Retinal pigment epithelial cell (primary cell): ENCODE measurements at regions not wholly inside any gene's neighbourhood (a gene's known extent, or its start where the extent isn't known, plus 50 kb on each side); places are given as distances from the start of the nearest gene placed in this dataset.

ENCODE experiments used
- DNase-seq: peaks from one replicate; pipeline ENCODE4 v3.0.0-alpha.2; 2010; ENCODE audit warnings: low read depth
- H3K4me3 ChIP-seq: 2 replicates; pipeline ENCODE4 v1.5.1; 2011; ENCODE audit warnings: mild to moderate bottlenecking, low read length, control low read depth, moderate library complexity
- TF ChIP-seq, protein P1 (sequence below): conservative IDR thresholded peaks from 2 replicates; pipeline ENCODE4 v1.5.1; 2011; ENCODE audit warnings: low read depth, low read length, control low read depth, inconsistent platforms

DNA sequence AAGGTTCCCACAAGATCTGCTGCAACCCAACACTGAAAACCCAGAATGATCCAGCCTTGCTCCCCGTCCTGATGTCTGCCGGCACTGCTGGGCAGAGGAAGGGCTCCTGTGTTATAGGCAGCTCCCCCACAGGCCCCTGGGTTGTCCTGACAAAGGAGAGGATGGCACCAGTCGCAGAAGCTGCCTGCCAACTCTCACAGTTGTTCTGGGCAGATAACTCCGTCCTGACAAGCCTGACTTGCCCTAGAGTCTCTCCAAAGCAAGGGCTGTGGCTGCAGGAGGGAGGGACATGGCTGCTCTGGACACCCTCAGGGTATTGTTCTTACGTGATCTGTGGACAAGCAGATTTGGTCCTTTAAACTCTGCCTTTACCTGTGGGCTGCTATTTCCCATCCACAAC is 243.8 kb downstream of the CDH26 start:
- H3K4me3 ChIP-seq: no peak overlapping the region
- DNase-seq: no peak
- TF ChIP-seq, protein P1, sequence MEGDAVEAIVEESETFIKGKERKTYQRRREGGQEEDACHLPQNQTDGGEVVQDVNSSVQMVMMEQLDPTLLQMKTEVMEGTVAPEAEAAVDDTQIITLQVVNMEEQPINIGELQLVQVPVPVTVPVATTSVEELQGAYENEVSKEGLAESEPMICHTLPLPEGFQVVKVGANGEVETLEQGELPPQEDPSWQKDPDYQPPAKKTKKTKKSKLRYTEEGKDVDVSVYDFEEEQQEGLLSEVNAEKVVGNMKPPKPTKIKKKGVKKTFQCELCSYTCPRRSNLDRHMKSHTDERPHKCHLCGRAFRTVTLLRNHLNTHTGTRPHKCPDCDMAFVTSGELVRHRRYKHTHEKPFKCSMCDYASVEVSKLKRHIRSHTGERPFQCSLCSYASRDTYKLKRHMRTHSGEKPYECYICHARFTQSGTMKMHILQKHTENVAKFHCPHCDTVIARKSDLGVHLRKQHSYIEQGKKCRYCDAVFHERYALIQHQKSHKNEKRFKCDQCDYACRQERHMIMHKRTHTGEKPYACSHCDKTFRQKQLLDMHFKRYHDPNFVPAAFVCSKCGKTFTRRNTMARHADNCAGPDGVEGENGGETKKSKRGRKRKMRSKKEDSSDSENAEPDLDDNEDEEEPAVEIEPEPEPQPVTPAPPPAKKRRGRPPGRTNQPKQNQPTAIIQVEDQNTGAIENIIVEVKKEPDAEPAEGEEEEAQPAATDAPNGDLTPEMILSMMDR: no peak

DNA sequence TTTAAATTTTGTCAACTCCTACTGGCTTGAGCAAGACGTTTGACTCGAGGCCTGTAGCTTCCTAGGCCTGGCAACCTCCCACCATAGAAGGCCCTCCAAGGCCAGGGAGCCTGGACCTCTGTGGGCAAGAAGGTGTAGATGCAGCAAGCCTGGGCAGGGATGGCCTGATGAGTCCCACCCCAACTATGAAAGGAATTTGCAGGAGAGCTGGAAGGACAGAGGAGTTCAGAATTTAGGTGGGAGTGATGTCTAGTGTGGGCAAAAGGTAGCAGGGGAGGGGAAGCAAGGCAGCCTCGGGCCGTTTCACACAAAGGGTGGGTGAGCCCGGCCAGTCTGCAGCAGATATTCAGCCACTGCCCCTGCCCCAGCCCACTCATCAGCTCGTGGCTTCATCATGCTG is 245.2 kb downstream of the CDH26 start:
- no peak overlapping the region for H3K4me3 ChIP-seq
- no peak for DNase-seq
- TF ChIP-seq, protein P1: no peak

DNA sequence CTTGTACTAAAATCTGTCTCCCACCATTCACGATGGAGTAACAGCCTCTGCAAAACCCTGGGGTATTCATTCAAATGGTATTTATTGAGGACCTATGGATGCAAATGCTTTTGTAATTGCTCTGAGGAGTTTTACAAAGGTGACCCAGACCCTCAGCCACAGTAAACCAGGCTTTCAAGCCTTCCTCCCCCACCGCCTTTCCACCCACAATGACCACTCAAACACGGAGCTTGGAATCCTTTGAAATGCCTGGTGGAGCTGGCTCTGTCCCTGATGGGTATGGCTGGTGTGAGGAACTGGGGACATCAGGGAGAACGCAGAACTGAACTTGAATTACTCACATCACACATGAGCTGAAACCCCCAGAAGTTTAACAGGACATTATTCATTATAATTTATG is 246.4 kb downstream of the CDH26 start:
- H3K4me3 ChIP-seq: no peak overlapping the region
- no peak for DNase-seq
- TF ChIP-seq, protein P1: no peak

DNA sequence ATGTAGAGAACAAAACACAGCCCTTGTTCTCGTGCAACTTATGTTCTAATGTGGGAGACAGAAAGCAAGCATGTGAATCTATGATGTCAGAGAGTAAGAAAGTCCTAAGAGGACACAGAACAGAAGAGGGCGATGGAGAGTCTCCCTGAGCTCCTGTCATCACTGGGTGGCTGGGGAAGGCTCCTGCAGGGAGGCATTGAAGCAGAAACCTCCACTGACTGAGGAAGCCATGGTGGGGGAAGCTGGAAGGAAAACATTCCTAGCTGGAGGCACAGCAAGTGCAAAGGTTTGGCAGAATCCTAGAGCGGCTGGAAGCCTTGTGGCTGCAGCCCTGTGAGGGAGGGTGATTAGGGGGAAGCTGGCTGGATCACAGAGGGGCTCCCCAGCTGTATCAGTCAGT is 248.0 kb downstream of the CDH26 start:
- no peak for DNase-seq
- TF ChIP-seq, protein P1: peak; percentile 73

DNA sequence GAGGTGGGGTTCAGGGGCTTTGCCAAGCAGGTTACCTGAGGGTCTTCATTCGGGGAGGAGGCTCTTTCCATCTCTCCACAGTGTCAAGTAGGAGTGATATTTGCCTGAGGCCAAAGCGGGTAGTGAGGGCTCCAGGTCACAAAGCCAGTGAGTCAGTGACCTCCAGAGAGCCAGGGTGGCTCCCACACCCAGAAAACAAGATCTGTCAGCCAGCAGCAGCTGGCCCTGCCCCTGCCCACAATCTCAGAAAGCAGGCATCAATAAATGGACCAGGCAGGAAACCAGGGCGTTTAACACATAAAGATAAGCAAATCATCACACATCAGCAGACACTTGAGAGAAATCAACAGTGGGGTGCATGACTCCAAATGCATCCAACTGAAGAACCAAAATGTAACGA is 250.8 kb downstream of the CDH26 start:
- H3K4me3 ChIP-seq: no peak overlapping the region
- DNase-seq: no peak
- TF ChIP-seq, protein P1: no peak

More for the DNA sequence above, 248.0 kb downstream of the CDH26 start:
- H3K4me3 ChIP-seq: no peak overlapping the region

DNA sequence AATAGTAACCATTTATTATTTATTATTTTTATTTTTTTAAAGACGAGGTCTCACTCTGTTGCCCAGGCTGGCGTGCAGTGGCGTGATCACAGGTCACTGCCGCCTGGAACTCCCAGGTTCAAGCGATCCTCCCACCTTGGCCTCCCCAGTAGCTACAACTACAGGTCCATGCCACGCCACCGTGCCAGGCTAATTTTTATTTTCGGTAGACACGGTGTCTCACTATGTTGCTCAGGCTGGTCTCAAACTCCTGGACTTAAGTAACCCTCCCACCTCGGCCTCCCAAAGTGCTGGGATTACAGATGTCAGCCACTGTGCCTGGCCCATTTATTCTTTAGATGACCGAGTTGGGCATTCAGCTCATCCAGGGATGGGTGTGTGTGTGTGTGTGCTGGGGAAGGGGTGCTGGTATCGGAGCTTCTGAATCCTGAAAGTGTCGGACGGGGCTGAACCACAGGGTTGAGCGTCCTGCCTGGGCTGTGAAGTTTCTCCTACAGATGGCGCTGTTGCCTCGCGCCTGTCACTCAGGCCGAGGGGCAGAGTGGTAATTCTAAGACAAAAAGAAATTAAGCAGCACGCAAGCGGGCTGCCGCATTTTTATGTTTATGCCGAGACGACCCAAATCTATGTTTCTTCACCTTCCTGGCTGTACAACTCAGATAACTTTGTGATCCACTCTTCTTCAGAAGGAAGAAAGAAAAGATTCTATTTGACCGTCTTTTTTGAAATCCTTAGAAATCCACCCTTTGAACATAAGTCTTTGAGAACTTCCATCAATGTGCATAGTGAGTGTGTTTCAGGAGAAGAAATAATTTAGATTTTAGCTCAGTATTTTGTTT is 252.8 kb downstream of the CDH26 start:
- DNase-seq: no peak
- H3K4me3 ChIP-seq: no peak overlapping the region
- TF ChIP-seq, protein P1: peak; percentile 97
